DND-41 (cell line): ENCODE measurements at regions not wholly inside any gene's neighbourhood (a gene's known extent, or its start where the extent isn't known, plus 50 kb on each side); places are given as distances from the start of the nearest gene placed in this dataset.

Source experiments
- ATAC-seq: fragments of 200-7000 bp; cut with Tn5 transposase; 3 replicates; pipeline ENCODE4 v1.9.1; 2021; ENCODE audit warnings: low read depth; ENCODE audit not compliant: insufficient read depth
- DNase-seq: peaks from one replicate; pipeline ENCODE4 v3.0.0-alpha.2; 2020
- H2AFZ ChIP-seq: 2 replicates; pipeline ENCODE4 v1.6.0; 2012; ENCODE audit warnings: low read depth, low read length
- H3K27ac ChIP-seq: 2 replicates; pipeline ENCODE4 v1.5.1; 2012; ENCODE audit warnings: low read length, inconsistent platforms
- H3K27me3 ChIP-seq: fragments of 200-600 bp; sonication (generic); 2 replicates; pipeline ENCODE4 v1.6.0; 2012; ENCODE audit warnings: low read length, mild to moderate bottlenecking, inconsistent platforms; ENCODE audit not compliant: insufficient read depth, poor library complexity
- H3K36me3 ChIP-seq: 2 replicates; pipeline ENCODE4 v1.5.1; 2012; ENCODE audit warnings: low read length, inconsistent platforms; ENCODE audit not compliant: insufficient read depth
- H3K4me1 ChIP-seq: 2 replicates; pipeline ENCODE4 v1.5.1; 2012; ENCODE audit warnings: mild to moderate bottlenecking, low read length; ENCODE audit not compliant: insufficient read depth
- H3K4me2 ChIP-seq: 2 replicates; pipeline ENCODE4 v1.6.0; 2012; ENCODE audit warnings: mild to moderate bottlenecking, moderate library complexity, low read length, inconsistent platforms; ENCODE audit not compliant: insufficient read depth
- H3K4me3 ChIP-seq, 2 experiments: fragments of 200-600 bp in 1 of 2; shearing (Covaris generic) in 1 of 2; 2 replicates each; pipeline ENCODE4 v1.5.1; 2012 to 2016; ENCODE audit warnings: inconsistent platforms in 2 of 2, low read length in 2 of 2, mild to moderate bottlenecking in 2 of 2, low read depth in 1 of 2, moderate library complexity in 1 of 2
- H3K79me2 ChIP-seq: 2 replicates; pipeline ENCODE4 v1.6.0; 2012; ENCODE audit warnings: low read length, inconsistent platforms; ENCODE audit not compliant: insufficient read depth
- H3K9ac ChIP-seq: 2 replicates; pipeline ENCODE4 v1.6.0; 2012; ENCODE audit warnings: low read depth, mild to moderate bottlenecking, inconsistent platforms, low read length, moderate library complexity
- H3K9me3 ChIP-seq: 2 replicates; pipeline ENCODE4 v1.5.1; 2012; ENCODE audit warnings: low read length, moderate library complexity, mild to moderate bottlenecking, inconsistent platforms; ENCODE audit not compliant: insufficient read depth, severe bottlenecking
- H4K20me1 ChIP-seq: 2 replicates; pipeline ENCODE4 v1.6.0; 2012; ENCODE audit warnings: low read length; ENCODE audit not compliant: insufficient read depth
- EZH2 ChIP-seq: IDR thresholded peaks from 3 replicates; pipeline ENCODE4 v1.6.1; 2012; ENCODE audit warnings: borderline replicate concordance, low read depth, mild to moderate bottlenecking, moderate library complexity, low read length, inconsistent platforms; ENCODE audit not compliant: severe bottlenecking
- TF ChIP-seq, protein P1 (sequence below): IDR thresholded peaks from 2 replicates; pipeline ENCODE4 v1.5.1; 2012; ENCODE audit warnings: borderline replicate concordance, low read length, moderate library complexity, mild to moderate bottlenecking; ENCODE audit not compliant: poor library complexity, severe bottlenecking; ENCODE audit errors: extremely low read depth

DNA sequence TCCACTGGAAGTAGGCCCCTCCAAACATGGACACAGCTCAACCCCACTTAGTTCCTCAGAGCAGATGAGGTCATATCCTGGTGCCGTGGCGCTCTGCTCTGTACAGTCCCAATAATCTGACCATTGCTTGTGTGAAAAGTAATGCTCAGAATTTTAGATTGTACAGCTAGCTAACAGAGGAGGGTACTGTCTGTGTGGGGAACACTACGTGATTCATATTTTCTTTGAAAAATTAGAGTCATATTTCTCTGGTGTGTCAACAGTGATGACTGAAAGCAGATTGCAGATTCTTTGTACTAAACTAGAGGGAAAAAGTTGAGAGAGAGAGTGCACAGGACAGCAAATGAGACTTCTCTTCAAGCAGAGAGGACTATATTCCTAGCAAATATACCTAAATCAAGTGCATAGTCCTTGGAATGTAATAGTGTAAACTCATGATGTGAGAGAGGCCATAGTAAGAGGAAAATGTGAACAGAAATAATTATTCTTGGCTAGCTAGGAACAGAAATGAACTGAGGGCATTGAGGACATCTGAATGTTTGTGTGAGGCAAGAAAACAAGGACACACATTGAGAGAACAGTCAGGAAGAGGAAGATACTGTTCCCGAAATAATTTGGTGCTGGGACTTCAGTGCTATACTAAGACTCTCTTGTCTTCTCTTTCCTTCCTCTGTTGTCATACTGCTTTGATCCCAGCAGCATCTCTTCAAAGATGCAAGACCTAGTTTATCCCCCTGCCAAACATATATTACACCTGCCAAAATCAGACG lies 157.0 kb upstream of the RND3 start:
- Histone ChIP-seq H3K4me2 (no peak overlapping the region), H3K27me3 (no peaks in the 10 kb centered on the region), H3K36me3 (no peaks in the 10 kb centered on the region), H3K4me1 (no peaks in the 10 kb centered on the region), H3K9ac (no peak overlapping the region), H4K20me1 (no peaks in the 10 kb centered on the region), H3K79me2 (no peaks in the 10 kb centered on the region), H3K9me3 (no peaks in the 10 kb centered on the region), H3K27ac (no peak overlapping the region), H3K4me3 (no peak overlapping the region), H2AFZ (no peak overlapping the region)
- no peak for DNase-seq
- TF ChIP-seq, protein P1, sequence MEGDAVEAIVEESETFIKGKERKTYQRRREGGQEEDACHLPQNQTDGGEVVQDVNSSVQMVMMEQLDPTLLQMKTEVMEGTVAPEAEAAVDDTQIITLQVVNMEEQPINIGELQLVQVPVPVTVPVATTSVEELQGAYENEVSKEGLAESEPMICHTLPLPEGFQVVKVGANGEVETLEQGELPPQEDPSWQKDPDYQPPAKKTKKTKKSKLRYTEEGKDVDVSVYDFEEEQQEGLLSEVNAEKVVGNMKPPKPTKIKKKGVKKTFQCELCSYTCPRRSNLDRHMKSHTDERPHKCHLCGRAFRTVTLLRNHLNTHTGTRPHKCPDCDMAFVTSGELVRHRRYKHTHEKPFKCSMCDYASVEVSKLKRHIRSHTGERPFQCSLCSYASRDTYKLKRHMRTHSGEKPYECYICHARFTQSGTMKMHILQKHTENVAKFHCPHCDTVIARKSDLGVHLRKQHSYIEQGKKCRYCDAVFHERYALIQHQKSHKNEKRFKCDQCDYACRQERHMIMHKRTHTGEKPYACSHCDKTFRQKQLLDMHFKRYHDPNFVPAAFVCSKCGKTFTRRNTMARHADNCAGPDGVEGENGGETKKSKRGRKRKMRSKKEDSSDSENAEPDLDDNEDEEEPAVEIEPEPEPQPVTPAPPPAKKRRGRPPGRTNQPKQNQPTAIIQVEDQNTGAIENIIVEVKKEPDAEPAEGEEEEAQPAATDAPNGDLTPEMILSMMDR: no peak
- TF ChIP-seq EZH2: no peak
- no peak for ATAC-seq

DNA sequence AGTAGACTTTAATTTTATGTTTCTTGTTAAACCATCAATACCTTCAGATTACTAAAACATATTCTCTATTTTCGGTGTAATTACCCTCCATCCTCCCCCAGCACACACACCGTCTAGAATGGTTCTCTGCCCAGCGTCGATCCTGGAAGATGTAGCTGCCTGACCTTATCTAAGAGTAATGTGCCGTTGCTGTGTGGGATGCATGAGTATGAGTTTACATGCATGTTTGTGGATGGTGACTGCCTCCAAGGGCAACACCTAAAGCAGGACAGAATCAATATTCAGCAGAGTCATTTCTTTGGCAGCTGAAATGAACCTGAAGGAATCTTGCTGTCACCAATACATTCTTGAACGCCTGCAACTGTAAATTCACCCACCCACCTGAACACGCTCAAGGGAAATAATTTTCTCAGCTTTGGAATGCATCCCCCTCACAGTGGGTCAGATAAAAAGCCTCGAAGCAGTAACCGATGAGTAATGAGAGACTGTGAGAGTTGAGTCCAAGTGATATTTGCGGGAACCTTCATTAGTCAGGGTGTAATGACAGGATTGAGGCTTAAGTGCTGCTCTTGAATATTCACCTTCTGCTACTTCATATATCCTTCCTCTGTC lies 155.8 kb upstream of the RND3 start:
- H3K27ac ChIP-seq: no peak overlapping the region
- no peaks in the 10 kb centered on the region for H3K36me3 ChIP-seq
- H3K4me3 ChIP-seq: no peak overlapping the region
- H3K79me2 ChIP-seq: no peaks in the 10 kb centered on the region
- H3K4me1 ChIP-seq: no peaks in the 10 kb centered on the region
- DNase-seq (no peak), ATAC-seq (no peak)
- no peak overlapping the region for H3K4me2 ChIP-seq
- no peaks in the 10 kb centered on the region for H3K9me3 ChIP-seq
- H3K27me3 ChIP-seq: no peaks in the 10 kb centered on the region
- TF ChIP-seq EZH2: no peak
- TF ChIP-seq, protein P1: no peak
- H3K9ac ChIP-seq: no peak overlapping the region
- H2AFZ ChIP-seq: no peak overlapping the region
- H4K20me1 ChIP-seq: no peaks in the 10 kb centered on the region

DNA sequence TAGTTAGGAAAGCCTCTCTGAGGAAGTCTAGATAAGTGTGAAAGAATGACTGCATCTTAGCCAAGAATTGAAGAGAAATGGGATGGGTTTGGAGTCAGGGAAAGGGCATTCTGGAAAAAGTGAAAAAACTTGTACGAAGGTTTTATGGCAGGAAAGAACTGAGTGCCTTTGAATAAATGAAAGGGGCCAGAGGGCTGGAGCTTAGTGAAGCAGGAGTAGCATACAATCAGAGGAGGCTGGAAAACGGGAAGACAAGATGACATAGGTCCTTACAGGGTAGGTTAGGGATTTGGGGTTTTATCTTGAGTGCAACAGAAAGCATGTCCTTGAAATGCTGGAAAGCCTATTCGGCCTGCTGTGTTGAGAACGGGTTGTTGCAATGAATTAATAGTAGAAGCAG lies 152.6 kb upstream of the RND3 start:
- no peak for ATAC-seq
- Histone ChIP-seq H3K79me2 (no peaks in the 10 kb centered on the region), H3K4me2 (no peak overlapping the region), H3K36me3 (no peaks in the 10 kb centered on the region), H3K4me1 (no peaks in the 10 kb centered on the region), H3K9ac (no peak overlapping the region), H3K9me3 (no peaks in the 10 kb centered on the region), H3K27me3 (no peaks in the 10 kb centered on the region), H4K20me1 (no peaks in the 10 kb centered on the region), H3K27ac (no peak overlapping the region), H3K4me3 (no peak overlapping the region), H2AFZ (peak overlapping the region; percentile 33)
- TF ChIP-seq, protein P1: no peak
- no peak for TF ChIP-seq EZH2
- no peak for DNase-seq
